Common myeloid progenitor, CD34-positive (primary cell): ENCODE measurements at regions not wholly inside any gene's neighbourhood (a gene's known extent, or its start where the extent isn't known, plus 50 kb on each side); places are given as distances from the start of the nearest gene placed in this dataset.

Source experiments
- CTCF ChIA-PET: fragments of 350-600 bp; sonication (Branson Sonifier 250); formaldehyde crosslinking; loops from one replicate; lab custom pipeline; 2021; ENCODE audit warnings: antibody characterized with exemption; lab: Charles Lee
- POLR2A ChIA-PET: fragments of 350-600 bp; sonication (Branson Sonifier 250); formaldehyde crosslinking; loops from one replicate; lab custom pipeline; 2021; ENCODE audit warnings: antibody characterized with exemption; lab: Charles Lee
- DNase-seq, 3 donors: peaks; one replicate each; pipeline versions ENCODE4 v3.0.0 to v3.0.0-alpha.2; 2013
- H3K27ac ChIP-seq, 2 experiments: 1 replicate in 1 of 2; 2 replicates in 1 of 2; pipeline ENCODE4 v1.7.0; 2013; ENCODE audit warnings: inconsistent platforms in 2 of 2, low read length in 2 of 2, mild to moderate bottlenecking in 2 of 2, low read depth in 1 of 2, moderate library complexity in 1 of 2; ENCODE audit not compliant: severe bottlenecking in 2 of 2, insufficient read depth in 1 of 2, poor library complexity in 1 of 2
- H3K27me3 ChIP-seq, 5 experiments: replicated peaks in 2 of 5; 1 replicate in 3 of 5; 2 replicates in 2 of 5; pipeline versions ENCODE4 v1.6.1 to v1.7.0; 2013; ENCODE audit warnings: low read length in 4 of 5, mild to moderate bottlenecking in 2 of 5, moderate library complexity in 2 of 5, inconsistent platforms in 1 of 5; ENCODE audit not compliant: insufficient read depth in 5 of 5, control insufficient read depth in 4 of 5
- H3K36me3 ChIP-seq, 4 experiments: 1 replicate in 2 of 4; 2 replicates in 2 of 4; pipeline versions ENCODE4 v1.6.1 to v1.7.0; 2013; ENCODE audit warnings: low read length in 3 of 4, control low read depth in 1 of 4, mild to moderate bottlenecking in 1 of 4; ENCODE audit not compliant: control insufficient read depth in 4 of 4, insufficient read depth in 4 of 4
- H3K4me1 ChIP-seq, 4 experiments: 1 replicate in 3 of 4; 2 replicates in 1 of 4; pipeline versions ENCODE4 v1.6.1 to v1.7.1; 2013; ENCODE audit warnings: low read length in 3 of 4, mild to moderate bottlenecking in 3 of 4, control low read depth in 1 of 4, inconsistent platforms in 1 of 4, moderate library complexity in 1 of 4; ENCODE audit not compliant: control insufficient read depth in 4 of 4, insufficient read depth in 4 of 4; ENCODE audit errors: control extremely low read depth in 1 of 4
- H3K4me3 ChIP-seq, 7 experiments: 1 replicate in 4 of 7; 2 replicates in 3 of 7; pipeline versions ENCODE4 v1.5.1 to v1.7.0; 2013; ENCODE audit warnings: mild to moderate bottlenecking in 7 of 7, low read length in 6 of 7, moderate library complexity in 6 of 7, inconsistent platforms in 2 of 7, low read depth in 2 of 7, control low read depth in 1 of 7; ENCODE audit not compliant: insufficient read depth in 4 of 7, control insufficient read depth in 1 of 7; ENCODE audit errors: extremely low read depth in 1 of 7
- H3K9me3 ChIP-seq, 5 experiments: 1 replicate in 4 of 5; 2 replicates in 1 of 5; pipeline versions ENCODE4 v1.6.1 to v1.7.1; 2013; ENCODE audit warnings: low read length in 4 of 5, mild to moderate bottlenecking in 2 of 5, inconsistent platforms in 1 of 5, low read depth in 1 of 5, moderate library complexity in 1 of 5; ENCODE audit not compliant: control insufficient read depth in 4 of 5, insufficient read depth in 2 of 5; ENCODE audit errors: control extremely low read depth in 1 of 5
- WGBS: methylation state at CpG from one replicate; pipeline ENCODE4 v1.1.5; 2013; ENCODE audit not compliant: insufficient coverage; 5-methylcytosine and 5-hydroxymethylcytosine counted together

GRCh38 chr5:14078716-14079115, 64.4 kb upstream of the TRIO start:
- Histone ChIP-seq H3K4me3 (no peak overlapping the region), H3K27ac (no peak overlapping the region), H3K27me3 (peaks cover 0 to 4% (median 0%) of the 10 kb centered on the region in 5 experiments), H3K9me3 (no peaks in the 10 kb centered on the region), H3K36me3 (no peaks in the 10 kb centered on the region), H3K4me1 (no peaks in the 10 kb centered on the region)
- DNase-seq: no peak
- POLR2A ChIA-PET: no interaction called here
- CTCF ChIA-PET: no interaction called here
- no CpG with 5 or more reads among the region's 3 CpGs for WGBS

- POLR2A ChIA-PET: no interaction called here
- DNase-seq: no peak
- CTCF ChIA-PET: no interaction called here
- H3K27me3 ChIP-seq: peaks cover 0 to 3% (median 0%) of the 10 kb centered on the region in 5 experiments
- no peaks in the 10 kb centered on the region for H3K4me1 ChIP-seq
- peaks cover 0 to 2% (median 0%) of the 10 kb centered on the region in 5 experiments for H3K9me3 ChIP-seq
- WGBS: 94% methylated on average over 8 of the region's 8 CpGs
- H3K27ac ChIP-seq: no peak overlapping the region
- no peaks in the 10 kb centered on the region for H3K36me3 ChIP-seq
- H3K4me3 ChIP-seq: no peak overlapping the region
These were observed 65.6 kb upstream of the TRIO start for GRCh38 chr5:14077501-14077900.

- H3K4me3 ChIP-seq: no peak overlapping the region
- ChIA-PET POLR2A (no interaction called here), CTCF (no interaction called here)
- no peak overlapping the region for H3K27ac ChIP-seq
- peaks cover 0 to 2% (median 0%) of the 10 kb centered on the region in 5 experiments for H3K9me3 ChIP-seq
- WGBS: 84% methylated on average over 6 of the region's 7 CpGs
- no peaks in the 10 kb centered on the region for H3K36me3 ChIP-seq
- H3K27me3 ChIP-seq: no peaks in the 10 kb centered on the region
- no peak for DNase-seq
- no peaks in the 10 kb centered on the region for H3K4me1 ChIP-seq
These were observed 66.6 kb upstream of the TRIO start for GRCh38 chr5:14076561-14076960.

GRCh38 chr5:14075937-14076336, 67.2 kb upstream of the TRIO start:
- 93% methylated on average over 9 of the region's 11 CpGs for WGBS
- Histone ChIP-seq H3K4me3 (no peak overlapping the region), H3K27ac (no peak overlapping the region), H3K27me3 (no peaks in the 10 kb centered on the region), H3K4me1 (no peaks in the 10 kb centered on the region), H3K36me3 (no peaks in the 10 kb centered on the region), H3K9me3 (peaks cover 0 to 2% (median 0%) of the 10 kb centered on the region in 5 experiments)
- POLR2A ChIA-PET: no interaction called here
- CTCF ChIA-PET: no interaction called here
- DNase-seq: no peak

GRCh38 chr5:14071433-14071832, 71.7 kb upstream of the TRIO start:
- CTCF ChIA-PET: interaction anchor here (1.3 kb wide), 2 partner anchors 9 to 199 kb away, joined by 3 read pairs; no protein-coding TSS in a partner anchor
- WGBS: 95% methylated on average over 4 of the region's 5 CpGs
- POLR2A ChIA-PET: no interaction called here
- Histone ChIP-seq H3K9me3 (peaks cover 0 to 2% (median 0%) of the 10 kb centered on the region in 5 experiments), H3K27ac (no peak overlapping the region), H3K4me3 (no peak overlapping the region), H3K27me3 (no peaks in the 10 kb centered on the region), H3K4me1 (no peaks in the 10 kb centered on the region), H3K36me3 (no peaks in the 10 kb centered on the region)
- DNase-seq: no peak

- CTCF ChIA-PET: interaction anchor here (0.7 kb wide), 1 partner anchor 17 kb away, joined by 3 read pairs; no protein-coding TSS in a partner anchor
- WGBS: 97% methylated on average over 3 of the region's 7 CpGs
- H3K36me3 ChIP-seq: no peaks in the 10 kb centered on the region
- no peak overlapping the region for H3K27ac ChIP-seq
- H3K27me3 ChIP-seq: no peaks in the 10 kb centered on the region
- H3K4me1 ChIP-seq: no peaks in the 10 kb centered on the region
- DNase-seq: no peak
- POLR2A ChIA-PET: no interaction called here
- no peak overlapping the region for H3K4me3 ChIP-seq
- H3K9me3 ChIP-seq: peaks cover 0 to 2% (median 0%) of the 10 kb centered on the region in 5 experiments
These were observed 74.1 kb upstream of the TRIO start for GRCh38 chr5:14069021-14069420.

GRCh38 chr5:14068136-14068535, 75.0 kb upstream of the TRIO start:
- Histone ChIP-seq H3K9me3 (peaks cover 0 to 2% (median 0%) of the 10 kb centered on the region in 5 experiments), H3K27ac (no peak overlapping the region), H3K4me3 (no peak overlapping the region), H3K36me3 (no peaks in the 10 kb centered on the region), H3K27me3 (no peaks in the 10 kb centered on the region), H3K4me1 (no peaks in the 10 kb centered on the region)
- ChIA-PET CTCF (no interaction called here), POLR2A (no interaction called here)
- WGBS: 100% methylated on average over 1 of the region's 4 CpGs
- no peak for DNase-seq
